Fibroblast of mammary gland (primary cell): ENCODE measurements at regions not wholly inside any gene's neighbourhood (a gene's known extent, or its start where the extent isn't known, plus 50 kb on each side); places are given as distances from the start of the nearest gene placed in this dataset.
A peak's percentile ranks its signal among the peaks of the same experiment; 100 is the strongest.

Experiments used
- DNase-seq: peaks from one replicate; pipeline ENCODE4 v3.0.0-alpha.2; 2010; ENCODE audit warnings: low read depth
- H3K4me3 ChIP-seq: 2 replicates; pipeline ENCODE4 v1.5.1; 2011; ENCODE audit warnings: low read depth, mild to moderate bottlenecking, low read length, moderate library complexity; ENCODE audit not compliant: control insufficient read depth
- TF ChIP-seq, protein P1 (sequence below): conservative IDR thresholded peaks from 2 replicates; pipeline ENCODE4 v1.5.1; 2011; ENCODE audit warnings: low read depth, low read length, inconsistent platforms; ENCODE audit not compliant: control insufficient read depth, insufficient read depth

- TF ChIP-seq, protein P1, sequence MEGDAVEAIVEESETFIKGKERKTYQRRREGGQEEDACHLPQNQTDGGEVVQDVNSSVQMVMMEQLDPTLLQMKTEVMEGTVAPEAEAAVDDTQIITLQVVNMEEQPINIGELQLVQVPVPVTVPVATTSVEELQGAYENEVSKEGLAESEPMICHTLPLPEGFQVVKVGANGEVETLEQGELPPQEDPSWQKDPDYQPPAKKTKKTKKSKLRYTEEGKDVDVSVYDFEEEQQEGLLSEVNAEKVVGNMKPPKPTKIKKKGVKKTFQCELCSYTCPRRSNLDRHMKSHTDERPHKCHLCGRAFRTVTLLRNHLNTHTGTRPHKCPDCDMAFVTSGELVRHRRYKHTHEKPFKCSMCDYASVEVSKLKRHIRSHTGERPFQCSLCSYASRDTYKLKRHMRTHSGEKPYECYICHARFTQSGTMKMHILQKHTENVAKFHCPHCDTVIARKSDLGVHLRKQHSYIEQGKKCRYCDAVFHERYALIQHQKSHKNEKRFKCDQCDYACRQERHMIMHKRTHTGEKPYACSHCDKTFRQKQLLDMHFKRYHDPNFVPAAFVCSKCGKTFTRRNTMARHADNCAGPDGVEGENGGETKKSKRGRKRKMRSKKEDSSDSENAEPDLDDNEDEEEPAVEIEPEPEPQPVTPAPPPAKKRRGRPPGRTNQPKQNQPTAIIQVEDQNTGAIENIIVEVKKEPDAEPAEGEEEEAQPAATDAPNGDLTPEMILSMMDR = no peak
- H3K4me3 ChIP-seq = no peak overlapping the region
- peak; percentile 45 for DNase-seq
These were observed 323.0 kb upstream of the ADGRL2 start for GRCh38 chr1:81477710-81478109.

DNA sequence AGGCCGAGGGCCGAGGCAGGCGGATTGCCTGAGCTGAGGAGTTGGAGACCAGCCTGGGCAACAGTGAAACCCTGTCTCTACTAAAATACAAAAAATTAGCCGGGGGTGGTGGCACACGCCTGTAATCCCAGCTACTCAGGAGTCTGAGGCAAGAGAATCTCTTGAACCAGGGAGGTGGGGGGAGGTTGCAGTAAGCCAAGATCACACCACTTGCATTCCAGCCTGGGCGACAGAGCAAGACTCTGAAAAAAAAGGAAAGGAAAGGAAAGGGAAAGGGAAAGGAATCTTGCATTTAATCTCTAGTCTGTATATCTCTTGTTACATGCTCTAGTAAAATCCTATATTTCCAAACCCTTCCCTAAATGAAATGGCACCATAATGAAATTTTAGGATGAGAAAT, 328.3 kb upstream of the ADGRL2 start:
- TF ChIP-seq, protein P1 = no peak
- no peak overlapping the region for H3K4me3 ChIP-seq
- no peak for DNase-seq

- DNase-seq = no peak
These were observed 329.5 kb upstream of the ADGRL2 start for GRCh38 chr1:81471255-81471654.

DNA sequence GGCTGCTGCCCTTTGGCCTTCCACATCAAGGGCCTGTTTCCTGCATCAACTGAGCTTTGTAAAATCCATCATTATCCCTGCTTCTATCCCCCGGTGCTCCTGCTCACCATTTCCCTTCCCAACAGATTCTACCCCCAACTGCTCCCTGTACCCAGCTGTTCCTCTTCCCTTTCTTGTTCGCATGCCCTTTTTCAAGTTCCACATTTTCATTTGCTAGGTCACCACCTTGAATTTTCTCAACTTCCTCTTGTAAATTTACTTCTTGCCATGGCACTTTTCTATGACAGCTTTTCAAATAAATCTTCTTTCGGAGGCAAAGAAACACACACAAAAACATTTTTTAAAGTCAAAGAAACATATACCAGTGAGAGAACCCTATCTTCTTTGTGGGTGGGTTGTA, 330.5 kb upstream of the ADGRL2 start:
- no peak for DNase-seq
- TF ChIP-seq, protein P1 = no peak
- no peak overlapping the region for H3K4me3 ChIP-seq

More at GRCh38 chr1:81471255-81471654, 329.5 kb upstream of the ADGRL2 start:
- H3K4me3 ChIP-seq = no peak overlapping the region
- TF ChIP-seq, protein P1 = no peak

DNA sequence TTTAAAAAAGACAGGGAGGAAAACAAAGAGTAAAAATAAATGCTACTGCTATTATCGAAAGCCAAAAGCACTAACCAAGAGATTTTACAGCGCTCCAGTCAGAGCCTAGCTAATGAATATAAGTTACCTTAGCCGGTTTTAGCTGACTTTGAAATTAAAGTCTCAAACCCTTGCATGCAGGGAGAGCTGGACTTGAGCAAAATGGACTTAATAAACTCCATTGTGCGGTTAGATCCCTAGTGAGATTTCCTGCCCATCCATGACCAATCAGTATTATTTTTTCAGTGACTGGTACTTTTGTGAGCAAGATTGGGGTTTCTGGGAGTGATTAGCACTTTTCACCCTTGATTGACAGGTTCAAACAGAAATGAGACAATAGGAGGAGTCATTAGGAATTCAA, 333.4 kb upstream of the ADGRL2 start:
- no peak for DNase-seq
- H3K4me3 ChIP-seq = no peak overlapping the region
- TF ChIP-seq, protein P1 = no peak

DNA sequence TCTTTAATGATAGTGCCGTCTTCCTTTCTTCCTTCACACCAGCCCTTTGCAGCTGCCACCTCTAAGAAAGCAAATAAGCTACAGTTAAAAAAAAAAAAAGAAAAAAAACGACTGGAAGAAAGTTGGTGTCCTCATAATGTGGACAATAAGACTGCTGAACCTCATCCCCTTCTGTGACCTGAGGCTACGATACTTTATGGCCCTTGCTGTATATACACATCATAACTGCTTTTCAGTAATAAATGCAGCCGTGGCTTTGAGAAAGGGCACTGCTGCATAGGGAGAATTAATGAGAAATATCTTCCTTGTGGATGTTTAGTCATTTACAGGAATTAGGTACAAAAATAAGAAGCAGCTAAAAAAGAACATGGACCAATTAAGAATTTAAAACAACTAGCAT, 333.8 kb upstream of the ADGRL2 start:
- TF ChIP-seq, protein P1 = no peak
- H3K4me3 ChIP-seq = no peak overlapping the region
- no peak for DNase-seq
